Muscle of leg (tissue), 3 donors: ENCODE measurements at regions not wholly inside any gene's neighbourhood (a gene's known extent, or its start where the extent isn't known, plus 50 kb on each side); places are given as distances from the start of the nearest gene placed in this dataset.

Experiments
- DNase-seq: peaks from one replicate; pipeline ENCODE4 v3.0.0; 2013
- H3K27ac ChIP-seq: one replicate; pipeline ENCODE4 v1.5.1; 2013; ENCODE audit warnings: mild to moderate bottlenecking, low read length, control low read depth
- H3K27me3 ChIP-seq: one replicate; pipeline ENCODE4 v1.6.1; 2013; ENCODE audit warnings: low read length; ENCODE audit not compliant: control insufficient read depth, insufficient read depth
- H3K36me3 ChIP-seq: one replicate; pipeline ENCODE4 v1.6.1; 2013; ENCODE audit warnings: low read length; ENCODE audit not compliant: control insufficient read depth, insufficient read depth
- H3K4me1 ChIP-seq: one replicate; pipeline ENCODE4 v1.6.1; 2013; ENCODE audit warnings: low read length; ENCODE audit not compliant: control insufficient read depth, insufficient read depth
- H3K4me3 ChIP-seq: one replicate; pipeline ENCODE4 v1.5.1; 2013; ENCODE audit warnings: low read length, control low read depth
- H3K9me3 ChIP-seq: replicated peaks from 2 replicates; pipeline ENCODE4 v1.6.1; 2013; ENCODE audit warnings: low read depth, low read length; ENCODE audit not compliant: control insufficient read depth
- WGBS: methylation state at CpG from one replicate; pipeline ENCODE4 v1.1.5; 2013; ENCODE audit warnings: missing lambda C conversion rate; ENCODE audit not compliant: insufficient coverage; 5-methylcytosine and 5-hydroxymethylcytosine counted together

DNA sequence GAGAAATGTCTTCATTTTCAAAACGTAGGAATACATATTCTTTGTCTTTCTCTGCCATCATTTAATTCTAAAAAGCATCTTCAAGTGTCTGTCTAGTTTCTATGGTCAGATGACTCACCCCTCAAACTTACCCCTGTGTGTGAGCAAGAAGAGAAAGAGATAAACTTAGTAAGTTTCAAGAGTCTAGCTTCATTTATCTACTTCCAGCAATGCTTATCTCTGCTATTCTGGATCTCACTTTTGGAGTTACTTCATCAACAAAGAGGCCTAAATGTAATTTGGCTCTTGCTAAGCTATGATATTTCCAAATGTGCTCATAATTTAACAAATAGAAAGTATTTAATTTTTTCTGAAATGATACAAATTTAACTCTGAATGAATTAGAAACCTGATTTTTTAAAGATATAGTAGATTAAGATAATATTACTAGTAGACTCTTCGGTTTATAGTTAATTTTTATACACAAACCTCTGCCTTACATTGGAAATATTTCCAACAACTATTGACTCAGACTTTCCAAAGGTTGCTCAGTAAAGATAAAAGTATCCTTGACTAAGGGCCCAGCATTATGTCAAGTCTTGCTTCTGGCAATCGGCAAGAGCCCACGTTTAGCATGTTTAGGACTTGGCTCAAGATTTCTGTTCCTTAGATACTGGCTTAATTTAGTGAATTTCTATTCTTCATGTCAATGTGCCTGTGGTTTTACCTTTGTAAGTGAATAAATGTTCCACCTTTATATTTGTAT lies 1511.0 kb upstream of the SLC10A2 start:
- Histone ChIP-seq H3K36me3 (no peaks in the 10 kb centered on the region), H3K4me3 (no peak overlapping the region), H3K9me3 (no peaks in the 10 kb centered on the region), H3K27ac (no peak overlapping the region), H3K27me3 (no peaks in the 10 kb centered on the region), H3K4me1 (no peaks in the 10 kb centered on the region)
- DNase-seq, result peak; percentile 43
- WGBS, result no CpG with 5 or more reads among the region's 4 CpGs

DNA sequence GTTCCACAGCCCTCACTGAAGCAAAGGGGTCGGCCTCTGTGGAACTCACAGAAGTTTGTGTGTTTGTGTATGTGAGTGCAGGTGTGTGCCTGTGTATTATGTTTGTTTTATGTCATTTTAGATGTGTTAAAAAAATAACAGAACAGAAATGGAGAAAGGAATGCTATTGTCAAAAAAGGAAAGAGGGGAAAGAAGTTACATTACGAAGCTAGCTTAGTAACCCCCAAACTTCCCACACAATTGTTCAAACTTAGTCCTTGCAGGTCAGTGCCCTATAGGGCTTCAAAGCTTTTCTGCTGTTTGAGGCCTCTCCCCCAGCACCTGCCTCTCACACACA lies 1505.6 kb upstream of the SLC10A2 start:
- 0% methylated on average over 1 of the region's 2 CpGs for WGBS
- DNase-seq, result no peak
- H3K4me3 ChIP-seq, result no peak overlapping the region

GRCh38 chr13:104571161-104571892 lies 1505.1 kb upstream of the SLC10A2 start:
- Histone ChIP-seq H3K36me3 (no peaks in the 10 kb centered on the region), H3K4me3 (no peak overlapping the region), H3K9me3 (no peaks in the 10 kb centered on the region), H3K27ac (no peak overlapping the region), H3K4me1 (peaks cover 3% of the 10 kb centered on the region), H3K27me3 (no peaks in the 10 kb centered on the region)
- peak; percentile 90 for DNase-seq
- 33% methylated on average over 6 of the region's 12 CpGs for WGBS

More for the DNA sequence above, 1505.6 kb upstream of the SLC10A2 start:
- no peaks in the 10 kb centered on the region for H3K9me3 ChIP-seq
- no peaks in the 10 kb centered on the region for H3K36me3 ChIP-seq
- H3K27me3 ChIP-seq, result no peaks in the 10 kb centered on the region
- peaks cover 3% of the 10 kb centered on the region for H3K4me1 ChIP-seq
- no peak overlapping the region for H3K27ac ChIP-seq

DNA sequence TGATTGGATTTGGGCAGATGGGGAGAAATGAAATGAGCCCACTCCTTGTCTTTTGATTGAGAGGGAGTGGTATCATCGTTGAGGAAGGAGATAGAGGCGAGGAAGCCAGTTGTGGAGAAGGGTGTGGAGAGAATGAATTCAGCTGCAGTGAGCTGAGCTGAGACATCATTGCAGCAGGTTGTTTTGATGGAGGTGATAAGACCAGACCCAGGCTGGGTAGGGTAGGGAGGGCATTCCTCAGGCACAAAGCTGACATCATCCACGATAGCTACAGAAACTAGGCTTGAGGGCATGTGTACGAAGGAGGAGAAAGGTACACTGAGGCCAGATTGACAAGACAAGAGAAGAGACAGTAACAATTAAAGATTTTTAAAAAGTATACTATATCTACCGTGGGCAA lies 1500.9 kb upstream of the SLC10A2 start:
- H3K9me3 ChIP-seq, result no peaks in the 10 kb centered on the region
- DNase-seq, result no peak
- H3K27me3 ChIP-seq, result no peaks in the 10 kb centered on the region
- peaks cover 3% of the 10 kb centered on the region for H3K4me1 ChIP-seq
- WGBS, result 84% methylated on average over 2 of the region's 5 CpGs
- H3K36me3 ChIP-seq, result no peaks in the 10 kb centered on the region
- H3K27ac ChIP-seq, result no peak overlapping the region
- H3K4me3 ChIP-seq, result no peak overlapping the region

DNA sequence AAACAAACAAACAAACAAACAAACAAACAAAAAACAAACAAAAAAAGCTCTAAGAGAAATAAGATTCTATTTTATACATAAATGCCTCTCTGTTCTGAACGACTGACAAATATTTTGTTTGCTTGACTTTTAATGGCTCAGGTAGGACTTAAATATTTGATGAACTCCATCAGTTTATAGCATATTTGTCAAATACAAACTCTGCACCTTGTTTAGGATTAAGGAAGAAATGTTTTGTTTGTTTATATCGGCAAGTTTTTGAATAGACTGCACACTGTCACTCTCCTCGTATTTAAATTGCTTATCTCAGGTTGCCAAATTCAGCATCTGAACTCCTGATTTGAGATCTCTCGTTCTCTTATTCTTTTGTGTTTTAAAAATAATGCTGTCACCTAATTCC lies 1499.7 kb upstream of the SLC10A2 start:
- H3K36me3 ChIP-seq, result no peaks in the 10 kb centered on the region
- WGBS, result no CpG with 5 or more reads among the region's 4 CpGs
- H3K4me1 ChIP-seq, result no peaks in the 10 kb centered on the region
- no peak overlapping the region for H3K4me3 ChIP-seq
- no peak overlapping the region for H3K27ac ChIP-seq
- DNase-seq, result no peak
- H3K27me3 ChIP-seq, result no peaks in the 10 kb centered on the region
- no peaks in the 10 kb centered on the region for H3K9me3 ChIP-seq

DNA sequence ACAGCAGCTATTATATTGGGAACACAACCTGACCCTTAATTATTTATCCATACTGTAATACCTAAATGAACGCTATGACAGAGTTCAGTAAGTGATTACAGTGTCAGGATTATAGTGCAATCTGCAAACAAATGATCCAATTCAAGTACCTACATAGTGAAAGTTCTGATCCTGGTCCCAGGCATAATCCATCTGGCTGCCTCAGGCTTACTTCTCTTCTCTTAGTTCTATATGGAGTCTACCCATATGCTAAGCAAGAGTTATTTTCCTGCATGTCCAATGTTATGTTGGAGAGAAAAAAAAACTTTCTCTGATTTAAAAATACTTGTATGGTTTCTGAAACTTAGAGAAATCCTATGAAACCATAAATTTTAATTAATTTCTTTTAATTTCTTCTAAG lies 1487.7 kb upstream of the SLC10A2 start:
- Histone ChIP-seq H3K4me1 (peaks cover 3% of the 10 kb centered on the region), H3K4me3 (no peak overlapping the region), H3K36me3 (no peaks in the 10 kb centered on the region), H3K9me3 (no peaks in the 10 kb centered on the region), H3K27me3 (no peaks in the 10 kb centered on the region), H3K27ac (no peak overlapping the region)
- no CpG with 5 or more reads among the region's 1 CpG for WGBS
- no peak for DNase-seq

DNA sequence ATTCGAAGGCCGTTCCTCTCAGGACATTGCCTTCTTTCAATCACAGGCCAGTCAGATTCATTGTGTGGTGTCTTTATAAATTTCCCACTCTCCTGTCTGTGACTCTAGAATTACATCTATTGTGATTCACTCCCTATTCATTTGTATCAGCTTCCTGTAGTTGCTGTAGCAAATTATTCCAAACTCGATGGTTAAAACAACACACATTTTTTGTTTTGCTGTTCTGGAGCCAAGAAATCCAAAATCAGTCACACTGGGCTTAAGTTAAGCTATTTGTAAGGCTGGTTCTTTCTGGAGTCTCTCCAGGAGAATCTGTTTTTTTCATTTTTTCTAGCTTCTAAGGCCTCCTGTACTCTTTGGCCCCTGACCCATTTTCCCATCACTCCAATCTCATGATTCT lies 1487.0 kb upstream of the SLC10A2 start:
- DNase-seq, result peak; percentile 43
- Histone ChIP-seq H3K27me3 (no peaks in the 10 kb centered on the region), H3K9me3 (no peaks in the 10 kb centered on the region), H3K27ac (no peak overlapping the region), H3K4me1 (peaks cover 3% of the 10 kb centered on the region), H3K4me3 (no peak overlapping the region), H3K36me3 (no peaks in the 10 kb centered on the region)
- no CpG with 5 or more reads among the region's 3 CpGs for WGBS

DNA sequence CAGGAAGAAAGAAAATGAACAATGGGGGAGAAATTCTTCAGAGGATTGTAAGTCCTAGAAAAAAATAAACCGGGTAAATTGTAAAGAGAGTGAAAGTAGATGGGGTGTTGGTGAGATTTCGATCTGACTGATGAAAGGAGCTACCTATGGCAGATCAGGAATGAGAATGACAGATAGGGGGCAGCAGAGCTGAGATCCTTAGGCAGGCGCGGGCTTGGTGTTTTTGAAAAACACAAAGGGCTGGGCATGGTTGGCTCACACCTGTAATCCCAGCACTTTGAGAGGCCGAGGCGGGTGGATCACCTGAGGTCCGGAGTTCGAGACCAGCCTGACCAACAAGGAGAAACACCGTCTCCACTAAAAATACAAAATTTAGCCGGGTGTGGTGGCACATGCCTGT lies 1468.6 kb upstream of the SLC10A2 start:
- no peaks in the 10 kb centered on the region for H3K4me1 ChIP-seq
- no peaks in the 10 kb centered on the region for H3K36me3 ChIP-seq
- no peak overlapping the region for H3K4me3 ChIP-seq
- 88% methylated on average over 8 of the region's 10 CpGs for WGBS
- no peaks in the 10 kb centered on the region for H3K27me3 ChIP-seq
- DNase-seq, result no peak
- H3K9me3 ChIP-seq, result no peaks in the 10 kb centered on the region
- H3K27ac ChIP-seq, result no peak overlapping the region

DNA sequence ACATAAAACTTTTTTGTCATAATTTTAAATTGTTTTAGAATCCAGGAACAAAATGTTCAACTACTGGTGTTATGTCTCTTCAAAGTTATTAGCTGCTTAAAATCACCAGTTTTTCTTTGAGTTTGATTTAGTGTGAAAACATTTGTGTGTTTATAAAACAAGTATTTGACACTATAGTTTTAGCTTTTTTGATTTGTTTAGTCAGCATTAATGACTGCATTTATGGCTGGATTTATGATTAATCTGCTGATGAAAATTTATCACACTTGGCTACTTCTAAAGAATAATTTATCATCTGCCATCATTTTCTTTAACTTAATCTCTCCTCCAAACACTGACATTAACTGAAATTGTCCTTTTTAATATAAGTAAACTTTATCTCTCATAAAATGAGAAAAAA lies 1465.9 kb upstream of the SLC10A2 start:
- H3K4me3 ChIP-seq, result no peak overlapping the region
- H3K27me3 ChIP-seq, result no peaks in the 10 kb centered on the region
- no peaks in the 10 kb centered on the region for H3K9me3 ChIP-seq
- H3K4me1 ChIP-seq, result no peaks in the 10 kb centered on the region
- H3K27ac ChIP-seq, result no peak overlapping the region
- DNase-seq, result no peak
- no peaks in the 10 kb centered on the region for H3K36me3 ChIP-seq

GRCh38 chr13:104530741-104531140 lies 1464.5 kb upstream of the SLC10A2 start:
- no peaks in the 10 kb centered on the region for H3K36me3 ChIP-seq
- no peaks in the 10 kb centered on the region for H3K4me1 ChIP-seq
- peak; percentile 6 for DNase-seq
- no peak overlapping the region for H3K4me3 ChIP-seq
- no peaks in the 10 kb centered on the region for H3K9me3 ChIP-seq
- no peak overlapping the region for H3K27ac ChIP-seq
- H3K27me3 ChIP-seq, result no peaks in the 10 kb centered on the region

GRCh38 chr13:104526561-104526960 lies 1460.3 kb upstream of the SLC10A2 start:
- no peaks in the 10 kb centered on the region for H3K4me1 ChIP-seq
- peak; percentile 31 for DNase-seq
- H3K27me3 ChIP-seq, result no peaks in the 10 kb centered on the region
- H3K36me3 ChIP-seq, result no peaks in the 10 kb centered on the region
- H3K4me3 ChIP-seq, result no peak overlapping the region
- no peak overlapping the region for H3K27ac ChIP-seq
- H3K9me3 ChIP-seq, result peaks cover 8% of the 10 kb centered on the region
